Right lobe of liver (tissue), 6 donors: ENCODE measurements at regions not wholly inside any gene's neighbourhood (a gene's known extent, or its start where the extent isn't known, plus 50 kb on each side); places are given as distances from the start of the nearest gene placed in this dataset.

Source experiments
- ATAC-seq, 4 donors: fragments of 200-7000 bp; cut with Tn5 transposase; one replicate each; pipeline ENCODE4 v1.9.1; 2020; ENCODE audit warnings: mild to moderate bottlenecking in 4 of 4, moderate library complexity in 4 of 4
- DNase-seq, 3 donors: peaks; one replicate each; pipeline ENCODE4 v3.0.0-alpha.2; 2020
- H3K27ac ChIP-seq, 3 donors: fragments of 200-600 bp; one replicate each; pipeline ENCODE4 v1.8.0; 2022
- H3K27me3 ChIP-seq, 2 donors: fragments of 200-600 bp; one replicate each; pipeline ENCODE4 v1.8.0; 2022
- H3K36me3 ChIP-seq, 4 donors: fragments of 200-600 bp; sonication (generic) in 1 of 4; one replicate each; pipeline versions ENCODE4 v1.5.1 to v1.8.0; 2017 to 2022; ENCODE audit warnings: control low read depth in 1 of 4
- H3K4me1 ChIP-seq, 4 donors: fragments of 200-600 bp; sonication (generic) in 1 of 4; one replicate each; pipeline versions ENCODE4 v1.5.1 to v1.8.0; 2017 to 2022; ENCODE audit warnings: control low read depth in 1 of 4
- H3K4me3 ChIP-seq, 3 donors: fragments of 200-600 bp; one replicate each; pipeline ENCODE4 v1.8.0; 2022
- H3K9me3 ChIP-seq, 4 donors: fragments of 200-600 bp; sonication (generic) in 1 of 4; one replicate each; pipeline versions ENCODE4 v1.5.1 to v1.8.0; 2017 to 2022; ENCODE audit warnings: control low read depth in 1 of 4
- CTCF ChIP-seq, 4 donors: fragments of 200-600 bp in 3 of 4; fragments of 450-650 bp in 1 of 4; IDR thresholded peaks; one replicate each; pipeline versions ENCODE4 v1.5.1 to v1.8.0; 2016 to 2022; ENCODE audit warnings: antibody characterized with exemption in 4 of 4, mild to moderate bottlenecking in 2 of 4
- POLR2A ChIP-seq: fragments of 450-650 bp; IDR thresholded peaks from one replicate; pipeline ENCODE4 v1.6.1; 2017; ENCODE audit warnings: antibody characterized with exemption, mild to moderate bottlenecking
- WGBS: methylation state at CpG from one replicate; pipeline ENCODE4 v1.1.6; 2018; ENCODE audit warnings: low coverage, low lambda C conversion rate; ENCODE audit not compliant: insufficient coverage; ENCODE audit errors: missing lambda C conversion rate; 5-methylcytosine and 5-hydroxymethylcytosine counted together
- intact Hi-C, 2 donors: fragments of 100-400 bp; cut with DNase I; formaldehyde crosslinking; loops; one replicate each; pipeline versions ENCODE4 v1.11.2 to v1.14.1; 2022
- donor health status: DM: no; HTN: yes; CAD: no.
- donor health status: DM: no; HTN: no; CAD: no.
- donor health status: DM: no; HTN: no; CAD: no.
- donor health status: DM: no; HTN: yes; CAD: no.
- donor health status: DM: no; HTN: yes; CAD: no.

- ATAC-seq (no peak), DNase-seq (no peak)
- H3K4me1 ChIP-seq = no peaks in the 10 kb centered on the region
- WGBS = 47% methylated on average over 8 of the region's 8 CpGs
- no peaks in the 10 kb centered on the region for H3K36me3 ChIP-seq
- no peak overlapping the region for H3K4me3 ChIP-seq
- no peaks in the 10 kb centered on the region for H3K27me3 ChIP-seq
- TF ChIP-seq CTCF (IDR thresholded peaks at IDR 0.05) (no peak), POLR2A (no peak)
- intact Hi-C loops = no loop called here
- no peak overlapping the region for H3K27ac ChIP-seq
- peaks cover 0 to 4% (median 0%) of the 10 kb centered on the region in 4 donors for H3K9me3 ChIP-seq
Measured at GRCh38 chr4:96003951-96004740, 164.3 kb downstream of the PDHA2 start.

- Histone ChIP-seq H3K36me3 (no peaks in the 10 kb centered on the region), H3K4me1 (no peaks in the 10 kb centered on the region), H3K9me3 (no peaks in the 10 kb centered on the region), H3K4me3 (no peak overlapping the region), H3K27me3 (no peaks in the 10 kb centered on the region), H3K27ac (no peak overlapping the region)
- no peak for ATAC-seq
- no peak for DNase-seq
- TF ChIP-seq CTCF (IDR thresholded peaks at IDR 0.05) (no peak), POLR2A (no peak)
- intact Hi-C loops = no loop called here
- 14% methylated on average over 1 of the region's 1 CpG for WGBS
Measured at GRCh38 chr4:96009427-96010119, 169.7 kb downstream of the PDHA2 start.

GRCh38 chr4:96012687-96013086 is 172.8 kb downstream of the PDHA2 start:
- no peak overlapping the region for H3K27ac ChIP-seq
- TF ChIP-seq POLR2A = no peak
- no peak for TF ChIP-seq CTCF (IDR thresholded peaks at IDR 0.05)
- intact Hi-C loops = no loop called here
- DNase-seq (no peak), ATAC-seq (no peak)
- H3K4me3 ChIP-seq = no peak overlapping the region
- H3K27me3 ChIP-seq = no peaks in the 10 kb centered on the region
- H3K4me1 ChIP-seq = no peaks in the 10 kb centered on the region
- H3K36me3 ChIP-seq = no peaks in the 10 kb centered on the region
- WGBS = 67% methylated on average over 2 of the region's 2 CpGs
- H3K9me3 ChIP-seq = no peaks in the 10 kb centered on the region

- no peak for TF ChIP-seq CTCF (IDR thresholded peaks at IDR 0.05)
- no peak for TF ChIP-seq POLR2A
- no peaks in the 10 kb centered on the region for H3K9me3 ChIP-seq
- DNase-seq = no peak
- ATAC-seq = no peak
- H3K4me1 ChIP-seq = no peaks in the 10 kb centered on the region
- no peak overlapping the region for H3K27ac ChIP-seq
- WGBS = 44% methylated on average over 4 of the region's 4 CpGs
- H3K4me3 ChIP-seq = no peak overlapping the region
- intact Hi-C loops = no loop called here
- no peaks in the 10 kb centered on the region for H3K36me3 ChIP-seq
- H3K27me3 ChIP-seq = no peaks in the 10 kb centered on the region
Measured at GRCh38 chr4:96016634-96017299, 176.9 kb downstream of the PDHA2 start.
